ENCODE measurements at regions not wholly inside any gene's neighbourhood (a gene's known extent, or its start where the extent isn't known, plus 50 kb on each side); places are given as distances from the start of the nearest gene placed in this dataset.

- Histone ChIP-seq H3K27ac (no peak overlapping the region), H3K4me3 (ENCODE audit: low read depth, low read length) (no peak overlapping the region), H3K9me3 (ENCODE audit: severe bottlenecking) (no peaks in the 10 kb centered on the region), H3K36me3 (no peaks in the 10 kb centered on the region), H3K27me3 (ENCODE audit: insufficient read depth, low read depth, severe bottlenecking) (no peaks in the 10 kb centered on the region)
- no peak for TF ChIP-seq CTCF (IDR thresholded peaks at IDR 0.05; ENCODE audit: low read depth, low read length)
- no peak for DNase-seq
These were observed 378.4 kb downstream of the MEI4 start for GRCh38 chr6:78031228-78031627.

- no peak overlapping the region for H3K4me3 ChIP-seq (ENCODE audit: low read depth, low read length)
- H3K36me3 ChIP-seq, result no peaks in the 10 kb centered on the region
- no peak for DNase-seq
- H3K27ac ChIP-seq, result no peak overlapping the region
- H3K9me3 ChIP-seq (ENCODE audit: severe bottlenecking), result no peaks in the 10 kb centered on the region
- H3K27me3 ChIP-seq (ENCODE audit: insufficient read depth, low read depth, severe bottlenecking), result no peaks in the 10 kb centered on the region
- TF ChIP-seq CTCF (IDR thresholded peaks at IDR 0.05; ENCODE audit: low read depth, low read length), result no peak
These were observed 406.3 kb downstream of the MEI4 start for GRCh38 chr6:78059171-78059570.

- Histone ChIP-seq H3K27ac (no peak overlapping the region), H3K4me3 (ENCODE audit: low read depth, low read length) (no peak overlapping the region), H3K9me3 (ENCODE audit: severe bottlenecking) (no peaks in the 10 kb centered on the region), H3K36me3 (no peaks in the 10 kb centered on the region), H3K27me3 (ENCODE audit: insufficient read depth, low read depth, severe bottlenecking) (no peaks in the 10 kb centered on the region)
- TF ChIP-seq CTCF (IDR thresholded peaks at IDR 0.05; ENCODE audit: low read depth, low read length), result no peak
- no peak for DNase-seq
These were observed 410.2 kb downstream of the MEI4 start for GRCh38 chr6:78062993-78063392.

- no peak for TF ChIP-seq CTCF (IDR thresholded peaks at IDR 0.05; ENCODE audit: low read depth, low read length)
- no peaks in the 10 kb centered on the region for H3K9me3 ChIP-seq (ENCODE audit: severe bottlenecking)
These were observed 423.5 kb downstream of the MEI4 start for GRCh38 chr6:78076371-78076770.

GRCh38 chr6:78089531-78089930, 436.7 kb downstream of the MEI4 start:
- no peak for DNase-seq
- Histone ChIP-seq H3K4me3 (ENCODE audit: low read depth, low read length) (no peak overlapping the region), H3K36me3 (no peaks in the 10 kb centered on the region), H3K9me3 (ENCODE audit: severe bottlenecking) (no peaks in the 10 kb centered on the region), H3K27ac (no peak overlapping the region), H3K27me3 (ENCODE audit: insufficient read depth, low read depth, severe bottlenecking) (no peaks in the 10 kb centered on the region)
- TF ChIP-seq CTCF (IDR thresholded peaks at IDR 0.05; ENCODE audit: low read depth, low read length), result no peak

More at GRCh38 chr6:78076371-78076770, 423.5 kb downstream of the MEI4 start:
- DNase-seq, result no peak
- Histone ChIP-seq H3K36me3 (no peaks in the 10 kb centered on the region), H3K27me3 (ENCODE audit: insufficient read depth, low read depth, severe bottlenecking) (no peaks in the 10 kb centered on the region), H3K4me3 (ENCODE audit: low read depth, low read length) (no peak overlapping the region), H3K27ac (no peak overlapping the region)

- TF ChIP-seq CTCF (IDR thresholded peaks at IDR 0.05; ENCODE audit: low read depth, low read length), result no peak
- Histone ChIP-seq H3K9me3 (ENCODE audit: severe bottlenecking) (no peaks in the 10 kb centered on the region), H3K27me3 (ENCODE audit: insufficient read depth, low read depth, severe bottlenecking) (no peaks in the 10 kb centered on the region), H3K36me3 (no peaks in the 10 kb centered on the region), H3K4me3 (ENCODE audit: low read depth, low read length) (no peak overlapping the region), H3K27ac (no peak overlapping the region)
- DNase-seq, result no peak
These were observed 441.1 kb downstream of the MEI4 start for GRCh38 chr6:78093906-78094305.
